GM21390 (cell line): ENCODE measurements at regions not wholly inside any gene's neighbourhood (a gene's known extent, or its start where the extent isn't known, plus 50 kb on each side); places are given as distances from the start of the nearest gene placed in this dataset.
"Not testable (repeated sequence)": the region's sequence is repeated elsewhere in the genome, so short reads cannot be mapped to it uniquely, and the experiment has no call there.

Experiments used
- ATAC-seq: cut with Tn5 transposase; IDR thresholded peaks from one replicate; pipeline ENCODE4 v1.9.1; 2021; ENCODE audit not compliant: unreplicated experiment

GRCh38 chr12:93238512-93239262 lies 139.0 kb upstream of the NUDT4 start:
- ATAC-seq: not testable (repeated sequence)

GRCh38 chr12:93239789-93240188 lies 137.9 kb upstream of the NUDT4 start:
- not testable (repeated sequence) for ATAC-seq

GRCh38 chr12:93242154-93242972 lies 135.4 kb upstream of the NUDT4 start:
- ATAC-seq: no peak

- no peak for ATAC-seq
Measured at GRCh38 chr12:93243382-93243688, 134.4 kb upstream of the NUDT4 start.

GRCh38 chr12:93243689-93244513 lies 133.8 kb upstream of the NUDT4 start:
- peak; percentile 39 for ATAC-seq

- ATAC-seq: peak; percentile 36
Measured at GRCh38 chr12:93244514-93245077, 133.1 kb upstream of the NUDT4 start.

GRCh38 chr12:93245543-93245942 lies 132.2 kb upstream of the NUDT4 start:
- ATAC-seq: peak; percentile 72

- no peak for ATAC-seq
Measured at GRCh38 chr12:93247313-93247991, 130.3 kb upstream of the NUDT4 start.

- no peak for ATAC-seq
Measured at GRCh38 chr12:93252221-93252620, 125.5 kb upstream of the NUDT4 start.

- no peak for ATAC-seq
Measured at GRCh38 chr12:93254911-93255310, 122.8 kb upstream of the NUDT4 start.

GRCh38 chr12:93256256-93256969 lies 121.3 kb upstream of the NUDT4 start:
- no peak for ATAC-seq

GRCh38 chr12:93261505-93262094 lies 116.1 kb upstream of the NUDT4 start:
- ATAC-seq: no peak

- ATAC-seq: no peak
Measured at GRCh38 chr12:93272997-93273396, 104.7 kb upstream of the NUDT4 start.

GRCh38 chr12:93273834-93274564 lies 103.7 kb upstream of the NUDT4 start:
- ATAC-seq: no peak

GRCh38 chr12:93274937-93275336 lies 102.8 kb upstream of the NUDT4 start:
- ATAC-seq: no peak

GRCh38 chr12:93275589-93275988 lies 102.1 kb upstream of the NUDT4 start:
- no peak for ATAC-seq

GRCh38 chr12:93279565-93280412 lies 97.9 kb upstream of the NUDT4 start:
- ATAC-seq: no peak

GRCh38 chr12:93287149-93287548 lies 90.6 kb upstream of the NUDT4 start:
- ATAC-seq: no peak
